ENCODE measurements at regions not wholly inside any gene's neighbourhood (a gene's known extent, or its start where the extent isn't known, plus 50 kb on each side); places are given as distances from the start of the nearest gene placed in this dataset.

DNA sequence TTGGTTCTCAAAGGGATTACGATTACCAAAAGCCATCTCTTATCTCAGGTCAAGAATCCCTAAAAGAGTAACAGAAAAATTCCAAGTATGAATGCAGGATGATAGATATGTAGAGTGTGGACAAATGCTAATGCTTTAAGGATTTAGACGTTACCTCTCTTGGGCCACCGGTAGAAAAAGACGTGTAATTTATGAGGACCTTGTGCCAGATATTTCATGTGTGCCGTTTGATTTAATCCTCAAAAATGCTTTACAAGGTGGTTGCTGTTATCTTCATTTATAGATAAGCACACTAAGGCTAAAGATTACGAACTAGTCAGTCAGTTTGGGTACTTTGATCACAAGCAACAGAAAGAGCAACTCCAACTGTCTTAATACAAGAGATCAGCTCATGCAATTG, 370.8 kb upstream of the JAG1 start:
- no peaks in the 10 kb centered on the region for H3K36me3 ChIP-seq (ENCODE audit: control insufficient read depth, insufficient read depth, low read length)
- no peaks in the 10 kb centered on the region for H3K4me1 ChIP-seq (ENCODE audit: control insufficient read depth, insufficient read depth, low read length)
- H3K4me3 ChIP-seq (ENCODE audit: low read depth in 2 of 2, low read length in 2 of 2) = no peak overlapping the region
- no peak overlapping the region for H3K27ac ChIP-seq (ENCODE audit: low read length)
- ATAC-seq (no peak), DNase-seq (ENCODE audit: low read depth, low spot score) (no peak)
- H3K9me3 ChIP-seq (ENCODE audit: control insufficient read depth, insufficient read depth, low read depth, low read length) = no peaks in the 10 kb centered on the region
- POLR2A ChIA-PET = no interaction called here
- in situ Hi-C loops (cut with HindIII; ENCODE audit: low pct_unique_long_range_greater_than_20kb, low sequenced_read_pairs) (no loop called here), intact Hi-C loops (cut with micrococcal nuclease; ENCODE audit: unreplicated experiment) (no loop called here)
- no TSS peak for BruUV-seq (replicated peaks)
- no peaks in the 10 kb centered on the region for H3K27me3 ChIP-seq (ENCODE audit: control insufficient read depth, insufficient read depth, low read length)
- CTCF ChIA-PET = no interaction called here
- TF ChIP-seq, protein P1, sequence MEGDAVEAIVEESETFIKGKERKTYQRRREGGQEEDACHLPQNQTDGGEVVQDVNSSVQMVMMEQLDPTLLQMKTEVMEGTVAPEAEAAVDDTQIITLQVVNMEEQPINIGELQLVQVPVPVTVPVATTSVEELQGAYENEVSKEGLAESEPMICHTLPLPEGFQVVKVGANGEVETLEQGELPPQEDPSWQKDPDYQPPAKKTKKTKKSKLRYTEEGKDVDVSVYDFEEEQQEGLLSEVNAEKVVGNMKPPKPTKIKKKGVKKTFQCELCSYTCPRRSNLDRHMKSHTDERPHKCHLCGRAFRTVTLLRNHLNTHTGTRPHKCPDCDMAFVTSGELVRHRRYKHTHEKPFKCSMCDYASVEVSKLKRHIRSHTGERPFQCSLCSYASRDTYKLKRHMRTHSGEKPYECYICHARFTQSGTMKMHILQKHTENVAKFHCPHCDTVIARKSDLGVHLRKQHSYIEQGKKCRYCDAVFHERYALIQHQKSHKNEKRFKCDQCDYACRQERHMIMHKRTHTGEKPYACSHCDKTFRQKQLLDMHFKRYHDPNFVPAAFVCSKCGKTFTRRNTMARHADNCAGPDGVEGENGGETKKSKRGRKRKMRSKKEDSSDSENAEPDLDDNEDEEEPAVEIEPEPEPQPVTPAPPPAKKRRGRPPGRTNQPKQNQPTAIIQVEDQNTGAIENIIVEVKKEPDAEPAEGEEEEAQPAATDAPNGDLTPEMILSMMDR (IDR thresholded peaks at IDR 0.05) = no peak
- TF ChIP-seq POLR2AphosphoS5 (IDR thresholded peaks at IDR 0.05; ENCODE audit: low read depth, low read length) (no peak), TCF7L2 (IDR thresholded peaks at IDR 0.05; ENCODE audit: low read depth, low read length) (no peak), SIN3A (IDR thresholded peaks at IDR 0.05; ENCODE audit: borderline replicate concordance, insufficient read depth, low read depth, low read length) (no peak)
- TF ChIP-seq, protein P2, sequence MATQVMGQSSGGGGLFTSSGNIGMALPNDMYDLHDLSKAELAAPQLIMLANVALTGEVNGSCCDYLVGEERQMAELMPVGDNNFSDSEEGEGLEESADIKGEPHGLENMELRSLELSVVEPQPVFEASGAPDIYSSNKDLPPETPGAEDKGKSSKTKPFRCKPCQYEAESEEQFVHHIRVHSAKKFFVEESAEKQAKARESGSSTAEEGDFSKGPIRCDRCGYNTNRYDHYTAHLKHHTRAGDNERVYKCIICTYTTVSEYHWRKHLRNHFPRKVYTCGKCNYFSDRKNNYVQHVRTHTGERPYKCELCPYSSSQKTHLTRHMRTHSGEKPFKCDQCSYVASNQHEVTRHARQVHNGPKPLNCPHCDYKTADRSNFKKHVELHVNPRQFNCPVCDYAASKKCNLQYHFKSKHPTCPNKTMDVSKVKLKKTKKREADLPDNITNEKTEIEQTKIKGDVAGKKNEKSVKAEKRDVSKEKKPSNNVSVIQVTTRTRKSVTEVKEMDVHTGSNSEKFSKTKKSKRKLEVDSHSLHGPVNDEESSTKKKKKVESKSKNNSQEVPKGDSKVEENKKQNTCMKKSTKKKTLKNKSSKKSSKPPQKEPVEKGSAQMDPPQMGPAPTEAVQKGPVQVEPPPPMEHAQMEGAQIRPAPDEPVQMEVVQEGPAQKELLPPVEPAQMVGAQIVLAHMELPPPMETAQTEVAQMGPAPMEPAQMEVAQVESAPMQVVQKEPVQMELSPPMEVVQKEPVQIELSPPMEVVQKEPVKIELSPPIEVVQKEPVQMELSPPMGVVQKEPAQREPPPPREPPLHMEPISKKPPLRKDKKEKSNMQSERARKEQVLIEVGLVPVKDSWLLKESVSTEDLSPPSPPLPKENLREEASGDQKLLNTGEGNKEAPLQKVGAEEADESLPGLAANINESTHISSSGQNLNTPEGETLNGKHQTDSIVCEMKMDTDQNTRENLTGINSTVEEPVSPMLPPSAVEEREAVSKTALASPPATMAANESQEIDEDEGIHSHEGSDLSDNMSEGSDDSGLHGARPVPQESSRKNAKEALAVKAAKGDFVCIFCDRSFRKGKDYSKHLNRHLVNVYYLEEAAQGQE (IDR thresholded peaks at IDR 0.05; ENCODE audit: insufficient read depth in 1 of 2, low read depth in 2 of 2, low read length in 1 of 2) = no peak

DNA sequence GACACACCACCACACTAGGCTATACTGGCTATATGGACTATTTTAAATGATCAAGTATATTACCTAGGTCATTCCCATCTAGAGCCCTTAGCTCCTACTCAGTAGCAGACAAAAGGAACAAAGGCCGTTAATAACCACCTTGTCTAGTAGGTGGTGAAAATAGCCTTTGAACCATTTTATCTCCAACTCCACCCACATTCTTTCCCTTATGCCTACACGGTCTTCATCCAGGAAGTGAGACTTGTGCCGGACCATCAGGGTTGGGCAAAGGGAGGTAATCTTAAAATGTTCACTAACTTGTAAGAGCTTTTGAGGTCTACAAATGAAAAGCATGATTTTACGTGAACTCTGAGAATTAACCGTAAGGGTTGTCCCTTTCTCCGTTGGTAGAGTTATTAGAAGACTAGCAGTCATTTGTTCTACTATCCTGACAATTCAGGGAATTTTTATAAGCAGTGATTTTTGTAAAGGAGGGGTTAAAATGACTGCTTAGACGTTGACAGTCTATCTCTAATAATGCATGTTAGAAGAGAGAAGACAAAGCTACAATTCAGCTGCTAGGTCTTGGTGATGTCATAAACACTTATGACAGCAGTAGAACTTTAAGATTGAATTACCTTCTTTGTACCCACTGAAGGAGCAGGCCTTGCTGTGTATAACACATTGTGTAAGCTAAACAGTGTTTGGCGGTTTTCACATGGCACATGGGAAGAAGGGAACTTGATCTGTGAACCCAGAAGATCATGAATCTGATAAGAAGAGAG, 371.8 kb upstream of the JAG1 start:
- no peaks in the 10 kb centered on the region for H3K9me3 ChIP-seq (ENCODE audit: control insufficient read depth, insufficient read depth, low read depth, low read length)
- DNase-seq (ENCODE audit: low read depth, low spot score) = no peak
- no peaks in the 10 kb centered on the region for H3K4me1 ChIP-seq (ENCODE audit: control insufficient read depth, insufficient read depth, low read length)
- H3K27me3 ChIP-seq (ENCODE audit: control insufficient read depth, insufficient read depth, low read length) = no peaks in the 10 kb centered on the region
- intact Hi-C loops (cut with micrococcal nuclease; ENCODE audit: unreplicated experiment) = no loop called here
- H3K27ac ChIP-seq (ENCODE audit: low read length) = no peak overlapping the region
- ChIA-PET CTCF (no interaction called here), POLR2A (interaction anchor here (0.5 kb wide), 1 partner anchor 177 kb away, joined by 3 read pairs; no protein-coding TSS in a partner anchor)
- H3K4me3 ChIP-seq (ENCODE audit: low read depth in 2 of 2, low read length in 2 of 2) = no peak overlapping the region
- BruUV-seq (replicated peaks) = no TSS peak
- ATAC-seq = no peak
- no peaks in the 10 kb centered on the region for H3K36me3 ChIP-seq (ENCODE audit: control insufficient read depth, insufficient read depth, low read length)
- in situ Hi-C loops (cut with HindIII; ENCODE audit: low pct_unique_long_range_greater_than_20kb, low sequenced_read_pairs) = no loop called here
- TF ChIP-seq, protein P1 (IDR thresholded peaks at IDR 0.05) = no peak
- TF ChIP-seq, protein P2 (IDR thresholded peaks at IDR 0.05; ENCODE audit: insufficient read depth in 1 of 2, low read depth in 2 of 2, low read length in 1 of 2) = no peak
- TF ChIP-seq TCF7L2 (IDR thresholded peaks at IDR 0.05; ENCODE audit: low read depth, low read length) = no peak
- no peak for TF ChIP-seq POLR2AphosphoS5 (IDR thresholded peaks at IDR 0.05; ENCODE audit: low read depth, low read length)
- no peak for TF ChIP-seq SIN3A (IDR thresholded peaks at IDR 0.05; ENCODE audit: borderline replicate concordance, insufficient read depth, low read depth, low read length)

Data from Panc1 (cell line).